Lower leg skin (tissue), 3 donors: ENCODE measurements at regions not wholly inside any gene's neighbourhood (a gene's known extent, or its start where the extent isn't known, plus 50 kb on each side); places are given as distances from the start of the nearest gene placed in this dataset.

ENCODE experiments used
- POLR2A ChIP-seq, 2 donors: fragments of 450-650 bp; IDR thresholded peaks; one replicate each; pipeline ENCODE4 v1.6.1; 2016 to 2017; ENCODE audit warnings: antibody characterized with exemption in 2 of 2, mild to moderate bottlenecking in 1 of 2, moderate library complexity in 1 of 2
- TF ChIP-seq, protein P1 (sequence below), 3 donors: fragments of 450-650 bp; IDR thresholded peaks; one replicate each; pipeline ENCODE4 v1.5.1; 2016; ENCODE audit warnings: antibody characterized with exemption in 3 of 3, mild to moderate bottlenecking in 3 of 3, moderate library complexity in 2 of 3

DNA sequence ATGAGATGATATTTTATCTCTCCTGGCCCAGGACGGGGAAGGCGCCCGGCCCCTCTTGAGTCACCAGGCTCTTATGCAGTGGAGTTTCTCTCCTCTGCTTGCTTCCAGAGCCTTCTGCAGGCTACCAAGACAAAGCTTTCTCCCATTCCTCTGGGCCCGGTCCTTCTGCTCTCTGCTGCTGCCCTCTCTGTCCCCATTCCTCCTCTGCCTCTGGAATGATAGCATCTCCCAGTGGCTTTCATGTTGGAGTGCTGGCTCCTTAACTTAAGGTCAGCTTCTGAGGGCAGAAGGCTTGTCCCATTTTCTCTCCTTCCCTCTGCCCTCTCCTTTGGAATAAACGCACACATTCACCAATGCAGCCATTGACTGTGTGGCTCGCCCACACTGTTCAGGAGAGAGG is 86.2 kb downstream of the SDC1 start:
- TF ChIP-seq, protein P1, sequence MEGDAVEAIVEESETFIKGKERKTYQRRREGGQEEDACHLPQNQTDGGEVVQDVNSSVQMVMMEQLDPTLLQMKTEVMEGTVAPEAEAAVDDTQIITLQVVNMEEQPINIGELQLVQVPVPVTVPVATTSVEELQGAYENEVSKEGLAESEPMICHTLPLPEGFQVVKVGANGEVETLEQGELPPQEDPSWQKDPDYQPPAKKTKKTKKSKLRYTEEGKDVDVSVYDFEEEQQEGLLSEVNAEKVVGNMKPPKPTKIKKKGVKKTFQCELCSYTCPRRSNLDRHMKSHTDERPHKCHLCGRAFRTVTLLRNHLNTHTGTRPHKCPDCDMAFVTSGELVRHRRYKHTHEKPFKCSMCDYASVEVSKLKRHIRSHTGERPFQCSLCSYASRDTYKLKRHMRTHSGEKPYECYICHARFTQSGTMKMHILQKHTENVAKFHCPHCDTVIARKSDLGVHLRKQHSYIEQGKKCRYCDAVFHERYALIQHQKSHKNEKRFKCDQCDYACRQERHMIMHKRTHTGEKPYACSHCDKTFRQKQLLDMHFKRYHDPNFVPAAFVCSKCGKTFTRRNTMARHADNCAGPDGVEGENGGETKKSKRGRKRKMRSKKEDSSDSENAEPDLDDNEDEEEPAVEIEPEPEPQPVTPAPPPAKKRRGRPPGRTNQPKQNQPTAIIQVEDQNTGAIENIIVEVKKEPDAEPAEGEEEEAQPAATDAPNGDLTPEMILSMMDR (IDR thresholded peaks at IDR 0.05) = no peak
- TF ChIP-seq POLR2A (IDR thresholded peaks at IDR 0.05) = no peak
